ENCODE measurements at regions not wholly inside any gene's neighbourhood (a gene's known extent, or its start where the extent isn't known, plus 50 kb on each side); places are given as distances from the start of the nearest gene placed in this dataset.
"Not testable (repeated sequence)": the region's sequence is repeated elsewhere in the genome, so short reads cannot be mapped to it uniquely, and the experiment has no call there.

DNA sequence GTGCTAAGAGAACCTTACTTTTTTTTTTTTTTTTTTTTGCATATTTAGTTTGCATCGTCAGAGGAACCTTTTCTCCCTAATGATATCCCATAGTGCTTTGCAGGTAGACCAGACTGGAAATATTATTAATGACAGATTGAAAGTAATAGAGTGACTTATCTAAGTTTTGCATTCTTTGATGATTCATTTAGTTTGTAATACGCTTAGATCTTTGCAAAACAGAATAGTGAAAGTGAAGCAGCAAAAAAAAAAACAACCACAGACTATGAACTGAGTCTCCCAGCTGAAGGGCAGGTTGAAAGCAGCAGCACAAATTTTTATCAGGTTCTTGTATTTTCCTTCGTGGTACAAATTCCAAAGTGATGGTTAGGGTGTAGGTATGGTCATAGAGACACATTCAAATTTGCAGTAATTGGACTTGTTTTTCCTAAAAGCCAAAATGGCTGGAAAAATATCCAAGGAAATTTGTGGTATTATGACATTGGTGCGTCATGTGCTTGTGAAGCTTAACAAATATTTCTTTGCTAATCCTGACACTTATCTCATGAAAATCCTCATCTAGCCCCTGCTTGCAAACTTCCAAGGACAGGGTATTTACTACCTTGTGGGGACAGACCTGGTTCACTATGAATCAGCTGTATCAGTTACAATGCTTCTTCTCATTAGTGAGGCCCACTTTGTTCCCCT is 81.8 kb upstream of the CREB5 start:
- no peak for DNase-seq

DNA sequence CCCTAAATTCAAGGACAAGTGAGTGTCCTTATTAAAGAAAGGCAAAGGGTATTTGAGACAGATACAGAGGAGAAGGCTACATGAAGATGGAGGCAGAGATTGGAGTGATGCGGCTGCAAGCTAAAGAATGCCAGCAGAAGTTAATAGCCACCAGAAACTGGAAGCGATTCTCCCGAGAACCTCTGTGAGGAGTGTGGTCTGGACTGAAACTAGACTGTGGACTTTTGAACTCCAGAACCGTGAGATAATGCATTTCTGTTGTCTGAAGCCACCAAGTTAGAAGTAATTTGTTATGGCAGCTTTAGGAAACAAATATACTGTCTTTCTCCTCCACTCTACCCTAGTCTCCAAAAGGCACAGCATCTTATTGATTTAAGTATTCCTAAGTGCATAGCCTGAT is 80.3 kb upstream of the CREB5 start:
- DNase-seq, result no peak

DNA sequence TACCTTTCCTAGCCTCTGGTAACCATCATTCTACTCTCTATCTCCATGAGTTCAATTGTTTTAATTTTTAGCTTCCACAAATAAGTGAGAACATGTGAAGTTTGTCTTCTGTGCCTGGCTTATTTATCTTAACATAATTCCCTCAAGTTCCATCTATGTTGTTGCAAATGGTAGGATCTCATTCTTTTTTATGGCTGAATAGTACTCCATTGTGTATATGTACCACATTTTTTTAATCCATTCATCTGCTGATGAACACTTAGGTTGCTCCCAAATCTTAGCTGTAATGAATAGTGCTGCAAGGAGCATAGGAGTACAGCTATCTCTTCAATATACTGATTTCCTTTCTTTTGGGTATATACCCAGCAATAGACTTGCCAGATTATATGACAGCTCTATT is 78.8 kb upstream of the CREB5 start:
- not testable (repeated sequence) for DNase-seq

DNA sequence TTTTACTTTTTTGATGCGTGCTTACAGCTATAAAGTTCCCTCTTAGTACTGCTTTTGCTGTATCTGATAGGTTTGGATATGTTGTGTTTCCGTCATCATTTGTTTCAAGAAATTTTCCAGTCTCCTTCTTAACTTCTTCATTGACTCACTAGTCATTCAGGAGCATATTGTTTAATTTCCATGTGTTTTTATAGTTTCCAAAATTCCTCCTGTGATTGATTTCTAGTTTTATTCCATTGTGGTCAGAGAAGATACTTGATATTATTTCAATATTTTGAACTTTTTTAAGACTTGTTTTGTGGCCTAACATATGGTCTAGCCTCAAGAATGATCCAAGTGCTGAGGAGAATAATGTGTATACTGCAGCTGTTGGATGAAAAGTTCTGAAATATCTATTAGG is 75.5 kb upstream of the CREB5 start:
- DNase-seq, result no peak

DNA sequence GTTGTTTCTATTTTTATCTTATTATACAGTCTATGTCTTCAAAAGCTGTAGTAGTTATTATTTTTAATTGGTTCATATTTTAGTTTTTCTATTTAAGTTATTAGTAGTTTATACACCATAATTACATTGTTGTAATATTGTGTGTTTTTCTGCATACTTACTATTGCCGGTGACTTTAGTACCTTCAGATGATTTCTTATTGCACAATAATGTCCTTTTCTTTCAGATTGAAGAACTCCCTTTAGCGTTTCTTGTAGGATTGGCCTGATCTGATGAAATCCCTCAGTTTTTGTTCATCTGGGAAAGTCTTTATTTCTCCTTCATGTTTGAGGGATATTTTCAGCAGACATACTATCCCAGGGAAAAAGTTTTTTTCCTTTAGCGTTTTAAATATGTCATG is 74.3 kb upstream of the CREB5 start:
- no peak for DNase-seq

DNA sequence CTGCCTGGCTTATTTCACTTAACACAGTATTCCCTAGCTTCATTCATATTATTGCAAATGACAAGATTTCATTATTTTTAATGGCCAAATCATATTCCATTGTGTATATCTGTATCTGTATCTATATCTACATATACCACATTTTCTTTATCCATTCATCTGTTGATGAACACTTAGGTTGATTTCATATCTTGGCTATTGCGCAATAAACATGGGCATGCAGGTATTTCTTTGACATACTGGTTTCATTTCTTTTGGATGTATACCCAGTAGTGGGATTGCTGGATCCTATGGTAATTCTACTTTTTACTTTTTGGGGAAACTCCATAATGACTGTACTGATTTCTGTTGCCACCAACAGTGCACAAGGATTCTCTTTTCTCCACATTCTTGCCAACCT is 68.9 kb upstream of the CREB5 start:
- DNase-seq, result no peak

DNA sequence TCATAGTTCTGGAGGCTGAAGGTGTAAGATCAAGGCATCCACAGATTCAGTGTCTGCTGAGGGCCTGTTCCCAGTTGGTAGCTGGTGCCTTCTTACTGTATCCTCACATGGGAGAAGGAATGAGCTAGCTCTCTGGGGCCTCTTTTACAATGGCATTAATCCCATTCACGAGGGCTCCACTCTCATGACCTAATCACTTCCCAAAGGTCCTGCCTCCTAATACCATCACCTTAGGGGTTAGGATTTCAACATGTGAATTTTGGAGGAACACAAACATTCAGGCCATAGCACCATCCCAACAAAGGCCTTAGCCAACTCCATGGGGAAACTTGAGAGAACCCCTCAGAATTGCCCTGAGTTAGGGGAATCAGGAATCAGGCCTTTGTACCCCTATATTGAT is 66.1 kb upstream of the CREB5 start:
- no peak for DNase-seq

DNA sequence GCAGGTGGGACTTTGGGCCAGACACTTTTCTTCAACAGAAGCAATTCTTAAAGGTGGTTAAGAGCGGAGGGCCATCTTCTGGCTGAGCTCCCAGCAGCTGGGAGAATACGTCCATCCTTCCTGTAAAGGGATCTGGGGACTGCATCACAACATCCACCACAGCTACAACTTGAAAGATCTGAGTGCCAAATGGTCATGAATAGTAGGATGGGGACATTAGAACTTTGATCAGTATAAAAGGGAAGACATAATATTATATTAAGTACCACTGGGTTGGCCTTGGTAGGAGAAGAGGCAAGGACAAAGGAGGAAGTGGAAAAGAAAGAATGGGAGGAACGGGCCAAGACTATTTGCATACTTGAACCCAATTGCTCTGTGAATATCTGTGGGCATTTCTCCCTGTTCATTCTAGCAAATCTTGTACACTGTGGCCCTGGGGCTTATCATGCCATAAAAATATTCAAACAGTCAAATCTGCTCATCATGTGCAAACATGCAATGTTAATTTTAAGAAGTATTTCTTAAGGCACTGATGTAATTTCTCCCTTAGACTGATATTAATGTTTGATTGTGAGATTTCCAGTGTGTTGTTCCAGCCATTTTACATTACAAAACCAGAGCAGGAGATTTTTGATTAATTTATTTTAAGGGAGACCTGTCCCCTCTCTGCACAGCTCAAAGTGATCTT is 65.5 kb upstream of the CREB5 start:
- DNase-seq, result no peak

DNA sequence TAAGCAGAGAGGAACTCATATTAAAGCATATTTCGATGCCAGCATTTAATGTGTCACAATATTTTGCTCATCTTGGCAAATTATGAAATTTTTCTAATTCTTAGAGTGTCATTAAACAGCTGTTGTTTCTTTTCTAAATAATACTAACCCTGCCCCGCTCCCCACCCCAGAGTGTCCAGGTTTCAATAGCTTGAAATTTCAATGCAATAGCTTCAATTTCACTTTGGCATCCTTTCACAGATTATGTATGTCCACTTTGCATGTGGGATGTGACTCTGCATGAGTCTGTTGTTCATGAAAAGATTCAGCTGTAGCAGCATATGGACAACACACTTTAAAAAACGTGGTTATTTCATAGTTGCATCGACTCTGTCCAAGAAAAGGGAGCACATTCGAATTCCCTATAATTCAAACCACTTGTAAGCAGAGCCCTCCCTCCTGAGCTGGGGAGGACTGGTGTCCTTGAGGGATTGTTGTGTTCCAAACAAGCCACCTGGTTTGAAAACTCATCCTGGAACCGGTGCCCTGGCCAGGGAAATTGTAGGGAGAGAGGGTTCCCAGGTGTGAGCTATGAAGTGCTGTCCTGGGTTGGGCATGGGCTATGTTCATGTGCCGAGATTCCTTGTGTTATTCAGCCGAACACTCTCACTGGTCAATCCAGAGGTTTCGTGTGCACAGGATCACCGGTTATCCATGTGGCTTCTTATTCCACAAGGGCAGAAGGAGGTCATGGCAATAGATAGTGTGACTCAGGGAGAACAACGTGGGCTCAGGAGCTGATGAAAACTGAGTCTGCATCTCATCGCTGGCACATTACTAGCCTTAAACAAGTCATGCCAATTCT is 64.6 kb upstream of the CREB5 start:
- no peak for DNase-seq

DNA sequence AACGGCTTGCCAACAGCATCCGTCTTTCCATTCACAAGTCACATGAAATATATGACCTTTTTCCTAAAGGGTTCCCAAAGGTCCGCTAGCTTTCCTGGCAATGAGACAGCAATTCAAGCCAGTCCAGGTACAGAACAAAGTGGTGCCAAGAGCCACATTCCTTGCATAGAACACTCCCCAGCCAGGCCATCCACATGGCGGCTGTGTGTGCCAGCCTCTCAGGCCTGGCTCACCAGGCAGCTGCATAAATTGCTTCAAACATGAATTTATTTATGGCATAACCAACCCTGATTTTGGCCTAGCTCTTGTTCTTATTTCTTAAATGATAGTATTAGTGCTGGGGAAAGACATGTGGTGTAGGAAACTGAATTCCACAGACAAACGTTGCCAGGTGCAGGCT is 63.7 kb upstream of the CREB5 start:
- no peak for DNase-seq

DNA sequence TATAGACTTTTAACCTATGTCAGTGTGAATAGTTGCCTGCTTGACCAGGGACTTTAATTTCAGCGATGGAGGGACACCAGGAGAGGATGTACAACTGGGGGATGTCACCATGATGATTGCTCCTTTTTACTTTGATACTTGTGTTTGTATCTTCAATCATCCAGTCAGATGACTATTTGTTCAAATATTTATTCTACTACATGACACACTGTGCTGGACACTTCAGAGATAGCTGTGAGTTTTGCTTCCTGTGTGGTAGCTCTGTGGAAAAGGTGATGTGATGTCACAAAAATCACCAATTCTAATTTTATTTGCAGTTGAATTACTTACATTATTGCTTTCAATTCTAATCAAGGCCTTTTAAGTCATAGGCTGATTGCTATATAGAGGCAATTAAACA is 62.7 kb upstream of the CREB5 start:
- no peak for DNase-seq

DNA sequence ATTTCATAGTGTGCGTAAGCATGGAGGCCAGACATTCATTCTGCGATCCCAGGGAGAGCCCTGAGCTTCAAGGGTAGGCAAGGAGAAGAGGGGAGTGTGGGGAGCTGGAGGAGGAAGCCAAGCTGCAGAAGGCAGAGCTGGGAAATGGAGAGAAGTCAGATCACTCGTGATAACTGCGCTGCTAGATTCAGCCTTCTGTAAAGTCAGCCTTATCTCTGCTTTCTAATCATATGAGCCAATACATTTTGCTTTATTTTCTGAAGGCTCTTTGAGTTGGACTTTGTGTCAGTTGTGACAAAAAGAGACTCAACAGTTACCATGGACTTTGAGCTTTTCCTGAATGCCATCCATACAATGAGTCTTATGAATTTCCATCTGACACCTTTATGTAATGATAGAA is 61.7 kb upstream of the CREB5 start:
- DNase-seq, result no peak

DNA sequence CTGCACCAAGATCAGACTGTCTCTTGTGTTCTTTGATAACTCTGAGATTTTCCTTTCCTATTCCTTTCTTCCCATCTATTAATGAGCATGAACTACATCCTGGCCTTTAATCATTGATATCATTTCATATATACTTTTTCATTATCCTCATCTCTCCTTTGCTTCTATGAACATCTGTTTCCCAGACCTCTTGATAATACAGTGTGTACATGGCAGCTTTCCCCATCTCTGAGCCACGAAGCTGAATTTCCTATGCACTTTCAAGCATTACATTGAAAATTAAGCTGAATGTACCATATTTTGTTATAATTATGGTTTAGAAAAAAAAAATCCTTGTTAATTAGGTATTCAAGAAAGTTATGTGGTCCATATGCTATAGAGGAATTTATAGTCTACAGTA is 60.9 kb upstream of the CREB5 start:
- no peak for DNase-seq

DNA sequence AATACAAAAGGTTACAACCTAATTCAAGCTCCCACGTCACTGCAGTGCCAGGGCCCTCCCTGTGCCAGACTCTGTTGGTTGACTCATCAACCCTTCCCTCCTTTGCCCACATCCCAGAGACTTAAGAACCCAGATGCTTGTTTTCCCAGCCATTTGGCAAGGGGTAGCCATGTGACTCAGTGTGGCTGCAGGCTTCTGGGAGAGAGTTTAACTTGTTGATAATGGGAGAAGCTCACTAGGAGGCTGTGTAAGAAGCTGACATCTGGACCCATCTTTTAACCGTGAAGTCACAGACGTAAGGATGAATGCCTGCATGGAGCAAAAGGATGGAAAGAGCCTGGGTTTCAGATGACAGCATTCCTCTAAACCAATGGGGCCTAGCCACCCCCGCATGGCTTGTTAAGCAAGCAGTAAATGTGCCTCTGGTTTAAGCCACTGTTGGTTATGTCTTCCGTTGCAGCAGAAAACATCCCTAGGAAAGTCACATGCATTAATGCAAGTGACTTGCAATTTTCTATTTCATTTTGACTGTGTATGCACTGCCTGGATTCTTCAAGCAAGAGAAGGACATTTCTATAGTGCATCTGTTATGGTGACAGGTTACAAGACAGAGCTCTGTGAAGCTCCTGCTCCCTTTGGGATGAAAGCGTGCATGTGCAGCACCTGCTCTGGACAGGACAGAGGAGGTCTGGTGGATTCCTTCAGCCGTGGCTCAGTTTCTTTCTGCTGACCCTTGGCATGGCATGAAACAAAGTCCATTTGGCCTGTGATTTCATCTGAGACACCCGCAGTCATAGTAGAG is 57.5 kb upstream of the CREB5 start:
- no peak for DNase-seq

DNA sequence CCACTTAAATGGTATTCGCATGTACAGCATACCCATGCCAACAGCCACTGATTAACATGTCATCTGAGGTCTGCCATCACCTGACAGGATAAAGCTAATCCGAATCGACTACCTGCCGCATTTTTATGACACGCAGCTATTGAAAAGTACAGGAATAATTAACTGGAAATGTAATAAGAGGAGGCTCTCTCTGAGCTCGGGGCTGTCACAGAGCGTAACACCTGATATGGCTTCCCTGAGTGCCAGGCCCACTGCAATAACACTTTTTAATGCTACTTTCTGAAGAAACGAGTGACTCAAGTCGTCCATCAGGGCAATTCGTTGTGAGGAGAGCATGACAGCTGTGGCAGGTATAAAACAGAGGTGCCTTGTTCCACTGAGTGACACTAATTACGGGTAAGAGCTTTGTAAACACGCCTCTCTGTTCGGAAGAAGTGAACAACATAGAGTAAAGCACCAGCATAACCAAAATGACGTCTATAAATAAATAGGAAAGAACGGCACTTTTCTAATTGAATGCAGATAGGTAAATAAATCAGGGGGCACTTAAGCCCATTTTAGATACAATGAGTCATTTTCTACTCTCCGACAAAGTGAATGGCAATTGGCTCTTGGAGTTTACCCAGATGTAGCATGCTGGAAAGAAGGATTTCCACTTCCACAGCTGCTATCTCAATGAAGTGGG is 56.5 kb upstream of the CREB5 start:
- no peak for DNase-seq

DNA sequence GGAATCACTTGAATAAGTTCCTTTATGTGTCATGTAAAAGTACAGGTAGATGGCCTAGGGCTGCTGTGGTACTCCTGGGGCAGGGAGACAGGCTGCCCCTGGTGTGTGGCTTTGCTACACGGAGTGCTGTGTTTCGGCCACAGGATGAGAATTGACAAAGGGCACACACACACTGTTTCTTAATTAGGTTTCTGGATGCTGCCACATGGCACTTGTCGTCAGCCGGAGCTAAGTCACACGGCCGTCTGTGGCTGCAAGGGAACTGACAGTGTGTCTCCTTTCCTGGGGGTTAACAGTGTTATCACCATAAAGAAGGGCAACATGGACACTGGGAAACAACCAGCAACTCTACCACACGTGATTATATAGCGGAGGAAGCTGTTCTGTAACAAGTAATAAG is 55.7 kb upstream of the CREB5 start:
- no peak for DNase-seq

DNA sequence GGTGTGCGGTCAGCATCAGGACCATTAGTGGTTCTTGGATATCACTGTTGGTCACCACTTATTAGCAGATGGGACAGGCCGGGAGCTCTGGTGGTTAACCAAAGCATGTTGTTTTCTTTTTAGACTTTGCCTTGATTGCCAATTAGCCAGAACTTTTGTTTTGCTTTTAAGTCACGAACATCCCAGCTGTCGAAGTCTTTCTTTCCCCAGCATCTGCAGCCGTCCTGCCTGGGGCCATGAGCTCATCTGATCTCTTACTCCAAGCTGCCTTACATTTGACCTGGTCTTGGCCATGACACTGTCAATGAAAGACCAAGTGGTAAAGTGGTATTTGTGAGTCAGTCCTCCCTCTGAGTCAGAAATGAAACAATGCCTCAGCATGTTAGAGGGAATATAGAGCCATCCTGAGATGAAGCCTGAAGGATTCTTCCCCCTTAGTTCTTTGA is 53.9 kb upstream of the CREB5 start:
- DNase-seq, result no peak

DNA sequence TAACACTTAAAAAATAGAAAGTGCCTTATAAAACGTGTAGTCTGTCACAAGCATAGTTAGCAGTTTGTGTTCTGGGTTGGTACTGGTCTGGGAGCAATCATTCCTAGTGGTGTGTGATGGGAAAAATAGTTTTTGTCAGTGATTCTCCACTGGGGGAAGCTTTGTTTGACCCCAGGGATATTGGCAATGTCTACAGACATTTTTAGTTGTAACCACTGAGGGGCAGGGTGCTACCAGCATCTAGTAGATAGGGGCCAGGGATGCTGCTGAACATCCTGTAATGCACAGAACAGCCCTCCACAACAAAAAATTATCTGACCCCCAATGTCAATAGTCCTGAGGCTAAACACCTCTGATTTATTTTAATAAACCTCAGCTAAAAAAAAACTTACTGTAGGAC is 51.6 kb upstream of the CREB5 start:
- no peak for DNase-seq

DNA sequence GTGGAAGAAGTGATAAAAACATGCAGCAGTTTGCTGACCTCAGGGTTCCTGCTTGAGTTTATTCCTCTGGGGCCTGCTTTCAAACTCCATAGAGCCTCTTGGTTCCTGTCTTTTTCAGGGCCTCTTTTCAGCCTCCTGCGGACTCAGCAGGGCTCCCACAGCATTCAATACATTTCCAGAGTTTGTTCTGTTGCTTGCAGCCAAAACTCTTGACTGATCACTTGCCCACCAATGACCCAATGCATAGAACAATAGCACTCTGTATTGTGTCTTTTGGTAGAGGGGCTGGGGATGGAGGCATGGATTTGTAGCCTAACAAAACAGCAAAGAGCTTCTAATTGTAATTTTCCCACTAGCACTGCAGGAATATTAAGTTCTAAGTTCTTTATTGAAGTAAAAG is 50.8 kb upstream of the CREB5 start:
- DNase-seq, result no peak

DNA sequence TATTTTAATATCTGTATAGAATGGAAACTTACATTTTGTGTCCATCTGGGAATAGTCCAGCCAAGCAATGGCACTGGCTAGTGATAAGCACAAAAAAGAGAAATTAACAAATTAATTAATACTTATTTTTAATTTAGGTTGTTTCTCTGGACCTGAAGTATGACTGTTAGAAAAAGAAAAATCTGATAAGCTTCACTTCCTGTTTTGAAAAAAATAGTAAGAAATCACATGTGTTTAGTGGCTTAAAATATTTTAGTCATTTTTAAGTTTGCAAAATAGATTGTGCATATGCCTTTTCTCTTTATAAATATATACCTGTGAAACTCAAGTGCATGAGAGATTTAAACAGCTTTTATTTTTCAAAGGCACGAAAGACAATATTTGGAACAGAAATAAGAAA is 50.1 kb upstream of the CREB5 start:
- no peak for DNase-seq
